GM21390 (cell line): ENCODE measurements at regions not wholly inside any gene's neighbourhood (a gene's known extent, or its start where the extent isn't known, plus 50 kb on each side); places are given as distances from the start of the nearest gene placed in this dataset.
"Not testable (repeated sequence)": the region's sequence is repeated elsewhere in the genome, so short reads cannot be mapped to it uniquely, and the experiment has no call there.

Experiments used
- ATAC-seq: cut with Tn5 transposase; IDR thresholded peaks from one replicate; pipeline ENCODE4 v1.9.1; 2021; ENCODE audit not compliant: unreplicated experiment

GRCh38 chr15:68482246-68482645, 50.3 kb upstream of the ITGA11 start:
- no peak for ATAC-seq

- ATAC-seq, result no peak
Measured at GRCh38 chr15:68483165-68483564, 51.2 kb upstream of the ITGA11 start.

- no peak for ATAC-seq
Measured at GRCh38 chr15:68484220-68484619, 52.3 kb upstream of the ITGA11 start.

GRCh38 chr15:68484696-68485400, 52.9 kb upstream of the ITGA11 start:
- ATAC-seq, result no peak

GRCh38 chr15:68485721-68486360, 53.9 kb upstream of the ITGA11 start:
- ATAC-seq, result no peak

GRCh38 chr15:68487087-68487843, 55.3 kb upstream of the ITGA11 start:
- ATAC-seq, result no peak

GRCh38 chr15:68488290-68488689, 56.3 kb upstream of the ITGA11 start:
- no peak for ATAC-seq

GRCh38 chr15:68488966-68489365, 57.0 kb upstream of the ITGA11 start:
- ATAC-seq, result no peak

- ATAC-seq, result no peak
Measured at GRCh38 chr15:68489421-68489820, 57.5 kb upstream of the ITGA11 start.

GRCh38 chr15:68491415-68492106, 59.6 kb upstream of the ITGA11 start:
- no peak for ATAC-seq

- no peak for ATAC-seq
Measured at GRCh38 chr15:68492855-68493254, 60.9 kb upstream of the ITGA11 start.

GRCh38 chr15:68493629-68494028, 61.7 kb upstream of the ITGA11 start:
- ATAC-seq, result no peak

GRCh38 chr15:68494573-68495110, 62.7 kb upstream of the ITGA11 start:
- no peak for ATAC-seq

GRCh38 chr15:68495221-68495950, 63.4 kb upstream of the ITGA11 start:
- ATAC-seq, result no peak

GRCh38 chr15:68495981-68496705, 64.2 kb upstream of the ITGA11 start:
- no peak for ATAC-seq

- not testable (repeated sequence) for ATAC-seq
Measured at GRCh38 chr15:68496751-68497150, 64.8 kb upstream of the ITGA11 start.

- ATAC-seq, result no peak
Measured at GRCh38 chr15:68497206-68497910, 65.4 kb upstream of the ITGA11 start.

GRCh38 chr15:68498076-68498475, 66.1 kb upstream of the ITGA11 start:
- no peak for ATAC-seq

- ATAC-seq, result no peak
Measured at GRCh38 chr15:68499620-68500312, 67.8 kb upstream of the ITGA11 start.
